ENCODE measurements at regions not wholly inside any gene's neighbourhood (a gene's known extent, or its start where the extent isn't known, plus 50 kb on each side); places are given as distances from the start of the nearest gene placed in this dataset.

- Histone ChIP-seq H2AK9ac (replicated peaks; ENCODE audit: low read depth, low read length, poor library complexity) (no peak overlapping the region), H3K4me2 (ENCODE audit: low read depth, low read length) (no peak overlapping the region), H3K4me3 (ENCODE audit: insufficient read depth, low read depth, low read length) (no peak overlapping the region), H2AFZ (replicated peaks; ENCODE audit: low read length, poor library complexity) (no peak overlapping the region), H4K5ac (ENCODE audit: low read depth, low read length) (no peak overlapping the region), H3K23ac (ENCODE audit: low read depth, low read length) (no peak overlapping the region), H3K9me3 (ENCODE audit: control insufficient read depth, insufficient read depth, low read length) (peaks cover 17% of the 10 kb centered on the region), H3K4me1 (ENCODE audit: control insufficient read depth, insufficient read depth, low read length) (no peaks in the 10 kb centered on the region), H3K56ac (ENCODE audit: extremely low read depth, insufficient read depth, low read length) (no peak overlapping the region), H4K91ac (ENCODE audit: insufficient read depth, low read depth, low read length) (no peak overlapping the region), H2AK5ac (ENCODE audit: low read depth, low read length) (no peak overlapping the region), H2BK120ac (ENCODE audit: low read depth, low read length) (no peak overlapping the region), H3K27me3 (ENCODE audit: control insufficient read depth, insufficient read depth, low read length) (no peaks in the 10 kb centered on the region), H3K36me3 (ENCODE audit: control insufficient read depth, insufficient read depth, low read length) (no peaks in the 10 kb centered on the region), H3K4ac (ENCODE audit: low read depth, low read length) (no peak overlapping the region), H3K9ac (ENCODE audit: low read depth, low read length) (no peak overlapping the region), H3K18ac (ENCODE audit: low read depth, low read length) (no peak overlapping the region), H3K27ac (ENCODE audit: insufficient read depth, low read length) (no peak overlapping the region), H2BK20ac (ENCODE audit: low read depth, low read length) (no peak overlapping the region), H2BK5ac (ENCODE audit: low read depth, low read length, poor library complexity, severe bottlenecking) (no peak overlapping the region), H3K79me1 (ENCODE audit: low read depth in 1 of 2, low read length in 2 of 2) (no peaks in the 10 kb centered on the region), H2BK15ac (ENCODE audit: low read depth, low read length) (no peak overlapping the region), H3K9me1 (ENCODE audit: insufficient read depth, low read length) (no peaks in the 10 kb centered on the region), H4K8ac (ENCODE audit: low read depth in 2 of 2, low read length in 2 of 2) (no peak overlapping the region), H3K14ac (replicated peaks; ENCODE audit: low read depth, low read length) (no peak overlapping the region), H4K20me1 (ENCODE audit: insufficient read depth, low read length) (no peaks in the 10 kb centered on the region)
- ChIA-PET POLR2A (ENCODE audit: unreplicated experiment) (no interaction called here), CTCF (no interaction called here)
- WGBS, 2 experiments (ENCODE audit: extremely low coverage in 2 of 2, insufficient read length in 1 of 2): 27% methylated on average over 2 of the region's 5 CpGs; no CpG with 5 or more reads in 1 of the 2 experiments
- dilution Hi-C loops (cut with HindIII; ENCODE audit: low sequenced_read_pairs, unreplicated experiment): no loop called here
- no TSS peak for BruUV-seq (replicated peaks)
- ATAC-seq (ENCODE audit: low read depth) (no peak), DNase-seq (no peak)
- in situ Hi-C loops (cut with MboI; ENCODE audit: low sequenced_read_pairs): no loop called here
- TF ChIP-seq RCOR1 (IDR thresholded peaks at IDR 0.05; ENCODE audit: insufficient replicate concordance, low read length) (no peak), RAD21 (IDR thresholded peaks at IDR 0.05; ENCODE audit: low read length) (no peak), MAFK (IDR thresholded peaks at IDR 0.05; ENCODE audit: low read depth, low read length) (no peak), MAZ (IDR thresholded peaks at IDR 0.05; ENCODE audit: borderline replicate concordance, low read depth, low read length) (no peak), CHD1 (IDR thresholded peaks at IDR 0.05; ENCODE audit: low read depth, low read length) (no peak), BHLHE40 (IDR thresholded peaks at IDR 0.05; ENCODE audit: low read depth, low read length) (no peak), CEBPB (IDR thresholded peaks at IDR 0.05; ENCODE audit: low read depth, low read length) (no peak), FOS (IDR thresholded peaks at IDR 0.05; ENCODE audit: low read depth, low read length) (no peak), ELK1 (IDR thresholded peaks at IDR 0.05; ENCODE audit: borderline replicate concordance, low read depth, low read length) (no peak), RFX5 (IDR thresholded peaks at IDR 0.05; ENCODE audit: low read depth, low read length) (no peak), USF2 (IDR thresholded peaks at IDR 0.05; ENCODE audit: low read depth, low read length) (no peak), MXI1 (IDR thresholded peaks at IDR 0.05; ENCODE audit: borderline replicate concordance, low read depth, low read length) (no peak), NFE2L2 (IDR thresholded peaks at IDR 0.05; ENCODE audit: low read depth, low read length) (no peak), CTCF (conservative IDR thresholded peaks at IDR 0.05; ENCODE audit: low read depth, low read length) (no peak), POLR2A (IDR thresholded peaks at IDR 0.05; ENCODE audit: low read depth, low read length) (no peak), SMC3 (IDR thresholded peaks at IDR 0.05; ENCODE audit: low read depth, low read length) (no peak)
- intact Hi-C loops (cut with micrococcal nuclease): no loop called here
Measured at GRCh38 chr10:1989090-1989489, 251.8 kb upstream of the ADARB2 start.
